SJCRH30 (cell line): ENCODE measurements at regions not wholly inside any gene's neighbourhood (a gene's known extent, or its start where the extent isn't known, plus 50 kb on each side); places are given as distances from the start of the nearest gene placed in this dataset.
A peak's percentile ranks its signal among the peaks of the same experiment; 100 is the strongest.
"Not testable (repeated sequence)": the region's sequence is repeated elsewhere in the genome, so short reads cannot be mapped to it uniquely, and the experiment has no call there.

ENCODE experiments used
- DNase-seq, 2 experiments: peaks; one replicate each; pipeline ENCODE4 v3.0.0-alpha.2; 2015 to 2020
- H3K27ac ChIP-seq: fragments of 250-450 bp; sonication (Bioruptor Pico); 2 replicates; pipeline ENCODE4 v1.5.1; 2020; ENCODE audit warnings: mild to moderate bottlenecking, moderate library complexity
- H3K27me3 ChIP-seq: fragments of 250-450 bp; sonication (Bioruptor Pico); 2 replicates; pipeline ENCODE4 v1.5.1; 2020; ENCODE audit warnings: mild to moderate bottlenecking, moderate library complexity
- H3K36me3 ChIP-seq: fragments of 250-450 bp; sonication (Bioruptor Pico); 2 replicates; pipeline ENCODE4 v1.5.1; 2020; ENCODE audit warnings: mild to moderate bottlenecking, moderate library complexity
- H3K4me1 ChIP-seq: fragments of 250-450 bp; sonication (Bioruptor Pico); 2 replicates; pipeline ENCODE4 v1.5.1; 2020; ENCODE audit warnings: mild to moderate bottlenecking, moderate library complexity
- H3K4me3 ChIP-seq: fragments of 250-450 bp; sonication (Bioruptor Pico); 2 replicates; pipeline ENCODE4 v1.5.1; 2020; ENCODE audit warnings: mild to moderate bottlenecking, moderate library complexity
- H3K9me3 ChIP-seq: fragments of 250-450 bp; sonication (Bioruptor Pico); replicated peaks from 2 replicates; pipeline ENCODE4 v1.5.1; 2020; ENCODE audit warnings: mild to moderate bottlenecking, moderate library complexity

- Histone ChIP-seq H3K4me3 (no peak overlapping the region), H3K9me3 (no peaks in the 10 kb centered on the region), H3K27ac (no peak overlapping the region), H3K36me3 (no peaks in the 10 kb centered on the region), H3K27me3 (no peaks in the 10 kb centered on the region), H3K4me1 (no peaks in the 10 kb centered on the region)
- no peak for DNase-seq
Observed at GRCh38 chr5:6548756-6549285, 84.0 kb downstream of the NSUN2 start.

GRCh38 chr5:6547926-6548519, 84.8 kb downstream of the NSUN2 start:
- DNase-seq, H3K27ac ChIP-seq, H3K27me3 ChIP-seq, H3K4me3 ChIP-seq, H3K4me1 ChIP-seq, H3K9me3 ChIP-seq, H3K36me3 ChIP-seq: not testable (repeated sequence)

GRCh38 chr5:6547498-6547897, 85.3 kb downstream of the NSUN2 start:
- Histone ChIP-seq H3K36me3 (no peaks in the 10 kb centered on the region), H3K27ac (no peak overlapping the region), H3K9me3 (no peaks in the 10 kb centered on the region), H3K4me3 (no peak overlapping the region), H3K27me3 (no peaks in the 10 kb centered on the region), H3K4me1 (no peaks in the 10 kb centered on the region)
- DNase-seq = no peak

- Histone ChIP-seq H3K9me3 (no peaks in the 10 kb centered on the region), H3K27me3 (no peaks in the 10 kb centered on the region), H3K36me3 (no peaks in the 10 kb centered on the region), H3K4me1 (no peaks in the 10 kb centered on the region), H3K27ac (no peak overlapping the region), H3K4me3 (no peak overlapping the region)
- DNase-seq = peak in 1 of 2 experiments; percentile 12
Observed at GRCh38 chr5:6545770-6546690, 86.8 kb downstream of the NSUN2 start.

- Histone ChIP-seq H3K4me1 (no peaks in the 10 kb centered on the region), H3K27ac (no peak overlapping the region), H3K36me3 (no peaks in the 10 kb centered on the region), H3K4me3 (no peak overlapping the region), H3K27me3 (no peaks in the 10 kb centered on the region), H3K9me3 (no peaks in the 10 kb centered on the region)
- no peak for DNase-seq
Observed at GRCh38 chr5:6545036-6545693, 87.7 kb downstream of the NSUN2 start.

- H3K4me1 ChIP-seq = no peaks in the 10 kb centered on the region
- no peak for DNase-seq
Observed at GRCh38 chr5:6544561-6544935, 88.3 kb downstream of the NSUN2 start.

More at GRCh38 chr5:6544561-6544935, 88.3 kb downstream of the NSUN2 start:
- Histone ChIP-seq H3K9me3 (no peaks in the 10 kb centered on the region), H3K27me3 (no peaks in the 10 kb centered on the region), H3K4me3 (no peak overlapping the region), H3K27ac (no peak overlapping the region), H3K36me3 (no peaks in the 10 kb centered on the region)
